GM23248 (cell line): ENCODE measurements at regions not wholly inside any gene's neighbourhood (a gene's known extent, or its start where the extent isn't known, plus 50 kb on each side); places are given as distances from the start of the nearest gene placed in this dataset.

Experiments
- EZH2 ChIP-seq: fragments of 200-600 bp; sonication (generic); IDR thresholded peaks from 2 replicates; pipeline ENCODE4 v1.6.1; 2018; ENCODE audit warnings: antibody characterized with exemption, mild to moderate bottlenecking; ENCODE audit not compliant: insufficient read depth, poor library complexity, severe bottlenecking
- EZH2phosphoT487 ChIP-seq: fragments of 200-600 bp; sonication (generic); IDR thresholded peaks from 2 replicates; pipeline ENCODE4 v1.6.1; 2018; ENCODE audit warnings: antibody characterized with exemption, moderate library complexity, mild to moderate bottlenecking, low read depth; ENCODE audit not compliant: insufficient read depth

DNA sequence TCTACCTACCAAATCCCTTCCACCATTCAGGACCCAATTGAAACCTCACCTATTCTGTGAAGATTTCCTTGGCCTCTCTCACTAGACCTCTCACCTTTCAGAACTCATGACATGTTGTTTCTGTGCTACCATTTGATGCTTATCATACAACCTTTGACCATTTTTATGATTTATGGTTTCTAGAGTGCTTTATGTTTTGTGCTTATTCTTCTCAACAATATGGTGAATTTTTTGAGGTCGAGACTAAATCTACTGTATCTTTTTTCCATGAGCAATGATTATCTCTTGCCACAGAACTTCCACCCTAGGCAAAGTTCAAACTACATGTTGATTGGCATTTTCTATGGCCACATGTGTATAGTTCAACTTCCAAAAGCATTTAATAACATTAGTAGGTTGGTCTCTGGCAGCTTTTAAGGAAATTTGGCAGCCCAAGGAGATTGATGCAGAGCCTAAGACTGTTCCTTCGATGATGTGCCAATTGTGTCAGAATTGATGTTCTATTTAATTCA is 84.9 kb downstream of the OLIG3 start:
- TF ChIP-seq EZH2 (no peak), EZH2phosphoT487 (no peak)
